GM19467 (cell line): ENCODE measurements at regions not wholly inside any gene's neighbourhood (a gene's known extent, or its start where the extent isn't known, plus 50 kb on each side); places are given as distances from the start of the nearest gene placed in this dataset.
"Not testable (repeated sequence)": the region's sequence is repeated elsewhere in the genome, so short reads cannot be mapped to it uniquely, and the experiment has no call there.

Experiments used
- ATAC-seq: cut with Tn5 transposase; IDR thresholded peaks from one replicate; pipeline ENCODE4 v1.9.1; 2021; ENCODE audit warnings: mild to moderate bottlenecking, moderate library complexity; ENCODE audit not compliant: unreplicated experiment

- ATAC-seq: no peak
These were observed 50.8 kb upstream of the BOD1L1 start for GRCh38 chr4:13678186-13678924.

DNA sequence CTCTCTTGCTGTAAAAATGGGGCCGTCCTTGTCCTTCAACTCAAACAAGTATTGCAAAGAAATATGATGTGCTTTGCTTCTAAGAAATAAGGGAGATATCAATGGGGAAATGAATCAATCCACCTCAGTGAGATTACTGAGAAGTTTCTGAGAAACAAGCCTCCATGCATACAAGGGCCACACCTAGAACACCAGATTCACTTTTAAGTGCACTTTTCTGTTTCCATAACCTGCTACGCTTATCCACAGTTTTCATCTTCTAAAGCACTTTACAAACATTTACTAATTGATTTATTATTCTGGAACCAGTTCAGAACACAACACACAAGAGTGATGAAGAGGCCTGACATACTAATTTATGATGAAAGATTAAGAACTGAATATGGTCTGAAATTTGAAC lies 54.0 kb upstream of the BOD1L1 start:
- ATAC-seq: no peak

GRCh38 chr4:13694256-13694655 lies 66.7 kb upstream of the BOD1L1 start:
- no peak for ATAC-seq

DNA sequence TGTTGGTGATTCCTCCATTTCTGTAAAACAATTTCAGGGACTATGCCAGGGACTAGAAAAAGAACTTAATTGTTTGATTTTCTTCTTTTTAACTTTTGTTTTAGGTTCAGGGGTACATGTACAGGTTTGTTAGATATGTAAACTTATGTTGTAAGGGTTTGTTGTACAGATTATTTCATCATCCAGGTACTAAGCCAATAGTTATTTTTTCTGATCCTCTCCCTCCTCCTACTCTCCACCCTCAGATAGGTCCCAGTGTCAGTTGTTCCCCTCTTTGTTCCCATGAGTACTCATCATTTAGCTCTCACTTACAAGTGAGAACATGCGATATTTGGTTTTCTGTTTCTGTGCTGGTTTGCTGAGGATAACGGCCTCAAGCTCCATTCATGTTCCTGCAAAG lies 70.8 kb upstream of the BOD1L1 start:
- ATAC-seq: no peak

- no peak for ATAC-seq
These were observed 72.7 kb upstream of the BOD1L1 start for GRCh38 chr4:13700021-13700857.

- not testable (repeated sequence) for ATAC-seq
These were observed 73.3 kb upstream of the BOD1L1 start for GRCh38 chr4:13700858-13701140.

- no peak for ATAC-seq
These were observed 74.5 kb upstream of the BOD1L1 start for GRCh38 chr4:13701937-13702446.

- ATAC-seq: no peak
These were observed 75.6 kb upstream of the BOD1L1 start for GRCh38 chr4:13703096-13703495.

GRCh38 chr4:13704035-13704434 lies 76.5 kb upstream of the BOD1L1 start:
- no peak for ATAC-seq

DNA sequence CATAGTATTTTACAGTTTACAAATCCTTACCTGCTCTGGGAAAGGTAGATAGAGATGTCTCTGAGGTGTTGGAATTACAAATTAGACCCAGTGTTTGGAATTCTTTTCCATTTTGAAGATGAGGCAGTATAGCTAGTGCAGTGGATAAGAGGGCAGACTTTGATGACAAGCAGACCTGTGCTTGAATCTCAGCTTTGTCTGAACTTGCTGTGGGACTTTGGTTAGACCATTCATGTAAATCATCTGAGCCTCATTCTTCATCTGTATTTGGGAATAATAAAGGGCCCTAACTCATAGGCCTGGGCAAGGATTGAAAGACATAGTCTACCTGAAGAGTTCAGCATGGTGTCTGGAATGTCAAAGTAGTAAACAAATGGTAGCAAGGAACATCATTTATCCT lies 77.2 kb upstream of the BOD1L1 start:
- ATAC-seq: no peak

- ATAC-seq: no peak
These were observed 78.1 kb upstream of the BOD1L1 start for GRCh38 chr4:13705521-13706041.

- ATAC-seq: no peak
These were observed 78.6 kb upstream of the BOD1L1 start for GRCh38 chr4:13706120-13706519.

GRCh38 chr4:13706716-13707115 lies 79.2 kb upstream of the BOD1L1 start:
- no peak for ATAC-seq

DNA sequence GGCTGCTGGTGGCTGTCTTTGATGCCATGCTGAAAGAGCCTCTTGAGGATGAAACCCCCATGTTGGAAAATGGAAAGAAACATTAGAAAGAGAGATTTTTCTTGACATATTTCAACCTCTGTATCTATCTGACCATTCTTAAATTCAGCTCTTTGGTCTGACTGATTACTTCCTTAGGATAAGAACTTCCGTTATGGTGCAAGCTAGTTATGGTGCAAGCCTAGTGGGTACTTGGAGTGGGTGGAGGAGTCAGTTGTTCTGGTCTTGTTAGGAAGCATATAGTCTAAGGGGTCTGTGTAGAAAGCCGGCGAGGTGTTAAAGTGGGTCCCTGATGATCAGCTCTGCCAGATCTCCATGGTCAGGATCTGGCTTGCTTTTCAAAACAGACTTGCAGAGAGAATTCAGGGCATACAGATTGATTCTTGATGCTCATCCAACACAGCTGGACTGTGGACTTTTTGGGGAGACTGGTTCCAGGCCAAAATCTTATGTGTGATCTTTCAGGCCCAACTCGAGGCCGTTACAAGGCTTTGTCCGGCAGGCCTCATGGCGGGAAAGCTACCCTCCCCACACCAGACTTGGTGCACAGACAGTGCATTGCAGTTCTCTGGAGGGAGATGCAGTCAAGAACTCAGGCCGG lies 82.8 kb upstream of the BOD1L1 start:
- ATAC-seq: no peak

- ATAC-seq: no peak
These were observed 83.8 kb upstream of the BOD1L1 start for GRCh38 chr4:13711233-13711785.

- ATAC-seq: no peak
These were observed 94.4 kb upstream of the BOD1L1 start for GRCh38 chr4:13721894-13722293.

DNA sequence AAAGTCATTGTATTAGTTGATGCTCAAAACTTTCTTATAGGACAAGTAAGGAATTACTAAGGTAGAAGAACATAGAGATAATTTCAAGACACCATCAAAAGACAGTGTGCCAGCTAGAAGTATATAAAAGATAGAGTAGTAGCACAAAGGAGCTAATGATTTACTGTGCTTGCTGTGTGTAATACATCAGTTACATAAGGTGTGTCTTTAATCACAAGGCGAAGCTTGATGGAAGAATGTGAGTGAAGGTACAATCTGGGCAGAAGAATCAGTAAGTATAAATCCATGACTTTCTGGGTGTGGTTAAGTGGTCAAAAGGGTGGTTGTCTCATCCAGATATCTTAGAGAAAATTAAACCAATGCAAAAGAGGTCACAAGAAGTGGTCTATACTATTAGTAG lies 95.1 kb upstream of the BOD1L1 start:
- no peak for ATAC-seq

DNA sequence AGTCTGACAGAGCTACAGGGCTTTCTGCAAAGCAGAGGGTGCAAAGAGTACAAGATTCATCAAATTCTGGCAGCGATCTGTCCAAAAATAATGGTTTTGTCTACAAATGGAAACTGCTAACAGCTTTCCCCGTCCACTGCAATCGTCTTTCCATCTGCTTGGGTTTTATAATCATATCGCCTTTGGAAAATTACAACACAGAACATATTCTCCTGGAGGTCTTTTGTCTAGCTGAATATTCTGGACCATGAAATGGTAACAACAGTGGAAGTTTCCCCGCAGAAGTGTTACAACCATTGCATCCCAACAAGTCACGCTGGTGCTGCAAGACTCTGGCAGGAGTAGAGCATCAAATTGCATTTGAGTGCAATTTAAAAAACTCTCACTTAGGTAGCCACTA lies 101.2 kb upstream of the BOD1L1 start:
- no peak for ATAC-seq

GRCh38 chr4:13731019-13731418 lies 103.5 kb upstream of the BOD1L1 start:
- no peak for ATAC-seq

GRCh38 chr4:13733817-13734216 lies 106.3 kb upstream of the BOD1L1 start:
- ATAC-seq: no peak

GRCh38 chr4:13750594-13750993 lies 123.1 kb upstream of the BOD1L1 start:
- ATAC-seq: no peak
